ENCODE measurements at regions not wholly inside any gene's neighbourhood (a gene's known extent, or its start where the extent isn't known, plus 50 kb on each side); places are given as distances from the start of the nearest gene placed in this dataset.

GRCh38 chr10:80861882-80862281 lies 324.2 kb downstream of the SH2D4B start:
- DNase-seq = no peak

- DNase-seq = no peak
Observed at GRCh38 chr10:80870282-80870681, 332.6 kb downstream of the SH2D4B start.

- no peak for DNase-seq
Observed at GRCh38 chr10:80871083-80871482, 333.4 kb downstream of the SH2D4B start.

GRCh38 chr10:80878330-80878729 lies 340.6 kb downstream of the SH2D4B start:
- DNase-seq = no peak

GRCh38 chr10:80890146-80890545 lies 352.4 kb downstream of the SH2D4B start:
- no peak for DNase-seq

GRCh38 chr10:80893256-80893655 lies 355.6 kb downstream of the SH2D4B start:
- no peak for DNase-seq

GRCh38 chr10:80894311-80894791 lies 356.6 kb downstream of the SH2D4B start:
- no peak for DNase-seq

- no peak for DNase-seq
Observed at GRCh38 chr10:80894797-80895467, 357.2 kb downstream of the SH2D4B start.

GRCh38 chr10:80896076-80896475 lies 358.4 kb downstream of the SH2D4B start:
- no peak for DNase-seq

- no peak for DNase-seq
Observed at GRCh38 chr10:80896959-80897358, 359.3 kb downstream of the SH2D4B start.

GRCh38 chr10:80900661-80901060 lies 363.0 kb downstream of the SH2D4B start:
- no peak for DNase-seq

- DNase-seq = no peak
Observed at GRCh38 chr10:80908611-80909010, 370.9 kb downstream of the SH2D4B start.

GRCh38 chr10:80909254-80909653 lies 371.6 kb downstream of the SH2D4B start:
- DNase-seq = no peak

- DNase-seq = no peak
Observed at GRCh38 chr10:80917636-80918035, 379.9 kb downstream of the SH2D4B start.

- no peak for DNase-seq
Observed at GRCh38 chr10:80921032-80921431, 383.3 kb downstream of the SH2D4B start.

- DNase-seq = peak; percentile 28
Observed at GRCh38 chr10:80924063-80924952, 386.6 kb downstream of the SH2D4B start.

- no peak for DNase-seq
Observed at GRCh38 chr10:80927419-80928078, 389.8 kb downstream of the SH2D4B start.

GRCh38 chr10:80938903-80939302 lies 401.2 kb downstream of the SH2D4B start:
- DNase-seq = no peak

- DNase-seq = no peak
Observed at GRCh38 chr10:80945264-80945880, 407.7 kb downstream of the SH2D4B start.

GRCh38 chr10:80946073-80946472 lies 408.4 kb downstream of the SH2D4B start:
- no peak for DNase-seq

- DNase-seq = no peak
Observed at GRCh38 chr10:80946957-80947726, 409.4 kb downstream of the SH2D4B start.

GRCh38 chr10:80949785-80950184 lies 412.1 kb downstream of the SH2D4B start:
- no peak for DNase-seq

Measured in fibroblast of skin of abdomen (primary cell).